ENCODE measurements at regions not wholly inside any gene's neighbourhood (a gene's known extent, or its start where the extent isn't known, plus 50 kb on each side); places are given as distances from the start of the nearest gene placed in this dataset.
"Not testable (repeated sequence)": the region's sequence is repeated elsewhere in the genome, so short reads cannot be mapped to it uniquely, and the experiment has no call there.

- Histone ChIP-seq H3K9me3 (ENCODE audit: control insufficient read depth, low read length) (no peaks in the 10 kb centered on the region), H3K4me2 (ENCODE audit: low read length) (no peak overlapping the region), H3K27me3 (ENCODE audit: control insufficient read depth, insufficient read depth, low read length) (no peaks in the 10 kb centered on the region), H3K79me2 (no peaks in the 10 kb centered on the region), H2AFZ (no peak overlapping the region), H3K27ac (no peak overlapping the region), H3K4me1 (no peaks in the 10 kb centered on the region), H3K4me3 (ENCODE audit: low read depth, low read length) (no peak overlapping the region), H3K9ac (no peak overlapping the region), H3K36me3 (ENCODE audit: control insufficient read depth, insufficient read depth, low read length) (no peaks in the 10 kb centered on the region)
- TF ChIP-seq, protein P1, sequence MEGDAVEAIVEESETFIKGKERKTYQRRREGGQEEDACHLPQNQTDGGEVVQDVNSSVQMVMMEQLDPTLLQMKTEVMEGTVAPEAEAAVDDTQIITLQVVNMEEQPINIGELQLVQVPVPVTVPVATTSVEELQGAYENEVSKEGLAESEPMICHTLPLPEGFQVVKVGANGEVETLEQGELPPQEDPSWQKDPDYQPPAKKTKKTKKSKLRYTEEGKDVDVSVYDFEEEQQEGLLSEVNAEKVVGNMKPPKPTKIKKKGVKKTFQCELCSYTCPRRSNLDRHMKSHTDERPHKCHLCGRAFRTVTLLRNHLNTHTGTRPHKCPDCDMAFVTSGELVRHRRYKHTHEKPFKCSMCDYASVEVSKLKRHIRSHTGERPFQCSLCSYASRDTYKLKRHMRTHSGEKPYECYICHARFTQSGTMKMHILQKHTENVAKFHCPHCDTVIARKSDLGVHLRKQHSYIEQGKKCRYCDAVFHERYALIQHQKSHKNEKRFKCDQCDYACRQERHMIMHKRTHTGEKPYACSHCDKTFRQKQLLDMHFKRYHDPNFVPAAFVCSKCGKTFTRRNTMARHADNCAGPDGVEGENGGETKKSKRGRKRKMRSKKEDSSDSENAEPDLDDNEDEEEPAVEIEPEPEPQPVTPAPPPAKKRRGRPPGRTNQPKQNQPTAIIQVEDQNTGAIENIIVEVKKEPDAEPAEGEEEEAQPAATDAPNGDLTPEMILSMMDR (IDR thresholded peaks at IDR 0.05): no peak
Observed at GRCh38 chr14:45558183-45558582, 305.2 kb upstream of the MIS18BP1 start.

DNA sequence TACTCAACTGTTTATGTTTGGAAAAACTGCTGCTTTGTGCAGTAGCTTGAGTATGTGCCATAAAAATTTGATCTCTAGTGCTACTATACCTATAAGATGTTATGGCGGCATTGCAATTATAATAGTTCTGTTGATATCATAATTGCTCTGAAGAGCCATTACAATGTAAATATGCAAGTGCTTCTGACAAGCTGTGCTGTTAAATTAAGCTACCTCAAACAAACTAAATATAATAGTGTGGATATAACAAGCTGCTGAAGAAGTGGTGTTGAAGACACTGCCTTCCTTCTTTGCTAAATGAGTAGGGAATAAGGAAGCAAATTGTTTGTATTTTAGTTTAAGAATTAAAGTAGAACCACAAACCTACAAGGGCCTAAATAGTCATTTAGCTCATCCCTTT is 301.0 kb upstream of the MIS18BP1 start:
- Histone ChIP-seq H3K4me3 (ENCODE audit: low read depth, low read length) (no peak overlapping the region), H3K36me3 (ENCODE audit: control insufficient read depth, insufficient read depth, low read length) (no peaks in the 10 kb centered on the region), H3K4me1 (no peaks in the 10 kb centered on the region), H3K9ac (no peak overlapping the region), H3K79me2 (no peaks in the 10 kb centered on the region), H3K9me3 (ENCODE audit: control insufficient read depth, low read length) (no peaks in the 10 kb centered on the region), H3K27me3 (ENCODE audit: control insufficient read depth, insufficient read depth, low read length) (no peaks in the 10 kb centered on the region), H3K4me2 (ENCODE audit: low read length) (no peak overlapping the region), H3K27ac (no peak overlapping the region), H2AFZ (no peak overlapping the region)
- TF ChIP-seq, protein P1 (IDR thresholded peaks at IDR 0.05): no peak

DNA sequence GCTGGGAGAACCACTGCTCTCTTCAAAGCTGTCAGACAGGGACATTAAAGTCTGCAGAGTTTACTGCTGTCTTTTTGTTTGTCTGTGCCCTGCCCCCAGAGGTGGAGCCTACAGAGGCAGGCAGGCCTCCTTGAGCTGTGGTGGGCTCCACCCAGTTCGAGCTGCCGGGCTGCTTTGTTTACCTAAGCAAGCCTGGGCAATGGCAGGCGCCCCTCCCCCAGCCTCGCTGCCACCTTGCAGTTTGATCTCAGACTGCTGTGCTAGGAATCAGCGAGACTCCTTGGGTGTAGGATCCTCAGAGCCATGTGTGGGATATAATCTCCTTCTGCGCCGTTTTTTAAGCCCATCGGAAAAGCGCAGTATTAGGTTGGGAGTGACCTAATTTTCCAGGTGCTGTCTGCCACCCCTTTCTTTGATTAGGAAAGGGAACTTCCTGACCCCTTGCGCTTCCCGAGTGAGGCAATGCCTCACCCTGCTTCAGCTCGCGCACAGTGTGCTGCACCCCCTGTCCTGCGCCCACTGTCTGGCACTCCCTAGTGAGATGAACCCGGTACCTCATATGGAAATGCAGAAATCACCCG is 298.3 kb upstream of the MIS18BP1 start:
- H3K79me2 ChIP-seq; H2AFZ ChIP-seq; H3K9ac ChIP-seq; H3K9me3 ChIP-seq (ENCODE audit: control insufficient read depth, low read length); H3K27ac ChIP-seq; H3K27me3 ChIP-seq (ENCODE audit: control insufficient read depth, insufficient read depth, low read length); H3K36me3 ChIP-seq (ENCODE audit: control insufficient read depth, insufficient read depth, low read length); H3K4me1 ChIP-seq; H3K4me3 ChIP-seq (ENCODE audit: low read depth, low read length); H3K4me2 ChIP-seq (ENCODE audit: low read length): not testable (repeated sequence)

DNA sequence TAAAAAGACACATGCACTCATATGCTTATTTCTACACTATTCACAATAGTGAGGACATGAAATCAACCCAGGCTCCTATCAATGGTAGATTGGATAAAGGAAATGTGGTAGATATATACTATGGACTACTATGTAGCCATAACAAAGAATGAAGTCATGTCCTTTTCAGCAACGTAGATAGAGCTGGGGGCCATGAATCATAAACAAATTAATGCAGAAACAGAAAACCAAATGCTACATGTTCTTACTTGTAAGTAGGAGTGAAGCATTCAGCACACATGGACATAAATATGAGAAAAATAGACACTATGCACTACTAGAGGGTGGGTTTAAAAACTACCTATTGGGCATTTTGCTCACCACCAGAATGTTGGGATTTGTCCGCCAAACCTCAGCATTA is 278.0 kb upstream of the MIS18BP1 start:
- Histone ChIP-seq H3K27me3 (ENCODE audit: control insufficient read depth, insufficient read depth, low read length) (no peaks in the 10 kb centered on the region), H2AFZ (no peak overlapping the region), H3K4me2 (ENCODE audit: low read length) (no peak overlapping the region), H3K4me1 (no peaks in the 10 kb centered on the region), H3K27ac (no peak overlapping the region), H3K79me2 (no peaks in the 10 kb centered on the region), H3K36me3 (ENCODE audit: control insufficient read depth, insufficient read depth, low read length) (no peaks in the 10 kb centered on the region), H3K9ac (no peak overlapping the region), H3K4me3 (ENCODE audit: low read depth, low read length) (no peak overlapping the region), H3K9me3 (ENCODE audit: control insufficient read depth, low read length) (no peaks in the 10 kb centered on the region)
- TF ChIP-seq, protein P1 (IDR thresholded peaks at IDR 0.05): no peak

DNA sequence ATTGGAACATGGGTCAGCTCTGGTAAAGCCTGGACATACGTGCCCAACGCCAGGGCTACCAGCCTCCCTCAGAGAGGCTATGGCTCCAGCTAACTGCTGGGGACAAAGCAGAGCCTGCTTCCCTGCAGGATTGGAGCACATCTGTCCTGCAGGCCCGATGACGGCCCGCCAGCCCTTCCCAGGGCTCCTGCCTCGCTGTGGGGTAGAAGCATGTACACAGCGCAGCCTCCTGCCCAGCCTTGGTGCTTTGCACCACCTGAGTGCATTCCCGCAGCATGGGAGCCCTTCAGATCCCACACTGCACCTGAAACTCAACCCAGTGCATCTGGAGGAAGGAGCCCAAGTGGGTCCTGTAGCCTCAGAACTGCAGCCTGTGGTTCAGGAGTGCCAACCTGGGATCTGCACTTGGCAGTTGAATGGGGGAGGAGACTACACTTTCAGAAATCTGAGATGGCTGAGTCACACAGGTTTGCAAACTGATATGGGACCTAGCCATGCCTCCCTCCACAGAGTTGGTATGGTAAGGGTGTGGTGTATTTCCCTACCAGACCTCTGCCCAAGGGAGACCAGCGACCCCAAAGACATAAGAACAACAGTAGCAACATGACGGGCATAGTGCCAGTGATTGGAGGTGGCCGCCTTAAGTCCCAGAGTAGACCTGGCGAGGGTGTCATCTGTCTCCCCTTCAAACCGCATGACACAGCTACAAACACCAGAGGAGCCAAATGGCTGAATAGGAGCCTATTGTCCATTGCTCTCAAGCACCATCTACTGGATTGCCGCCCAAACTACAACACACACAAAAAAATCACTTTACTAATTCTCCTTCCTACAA is 273.9 kb upstream of the MIS18BP1 start:
- Histone ChIP-seq H3K79me2 (no peaks in the 10 kb centered on the region), H2AFZ (no peak overlapping the region), H3K4me3 (ENCODE audit: low read depth, low read length) (no peak overlapping the region), H3K4me2 (ENCODE audit: low read length) (no peak overlapping the region), H3K9me3 (ENCODE audit: control insufficient read depth, low read length) (no peaks in the 10 kb centered on the region), H3K9ac (no peak overlapping the region), H3K4me1 (no peaks in the 10 kb centered on the region), H3K27me3 (ENCODE audit: control insufficient read depth, insufficient read depth, low read length) (no peaks in the 10 kb centered on the region), H3K36me3 (ENCODE audit: control insufficient read depth, insufficient read depth, low read length) (no peaks in the 10 kb centered on the region), H3K27ac (no peak overlapping the region)
- TF ChIP-seq, protein P1 (IDR thresholded peaks at IDR 0.05): no peak
